Activated T-helper 9 cell treated with anti-CD3 and anti-CD28 coated beads, Interleukin-2, amount 50 U/mL, for 16 hours (primary cell): ENCODE measurements at regions not wholly inside any gene's neighbourhood (a gene's known extent, or its start where the extent isn't known, plus 50 kb on each side); places are given as distances from the start of the nearest gene placed in this dataset.
"Not testable (repeated sequence)": the region's sequence is repeated elsewhere in the genome, so short reads cannot be mapped to it uniquely, and the experiment has no call there.

ENCODE experiments used
- DNase-seq: peaks from one replicate; pipeline ENCODE4 v3.0.0-alpha.2; 2020; ENCODE audit warnings: low read depth

- DNase-seq, result no peak
These were observed 116.0 kb downstream of the BUB3 start for GRCh38 chr10:123270221-123270620.

GRCh38 chr10:123270806-123271205, 116.6 kb downstream of the BUB3 start:
- no peak for DNase-seq

GRCh38 chr10:123272171-123272570, 118.0 kb downstream of the BUB3 start:
- DNase-seq, result no peak

- no peak for DNase-seq
These were observed 120.3 kb downstream of the BUB3 start for GRCh38 chr10:123274306-123275135.

GRCh38 chr10:123275136-123275564, 120.9 kb downstream of the BUB3 start:
- DNase-seq, result no peak

- no peak for DNase-seq
These were observed 124.2 kb downstream of the BUB3 start for GRCh38 chr10:123278445-123278844.

GRCh38 chr10:123283371-123283770, 129.2 kb downstream of the BUB3 start:
- DNase-seq, result not testable (repeated sequence)

GRCh38 chr10:123284022-123284421, 129.8 kb downstream of the BUB3 start:
- no peak for DNase-seq

GRCh38 chr10:123287594-123288247, 133.5 kb downstream of the BUB3 start:
- no peak for DNase-seq

GRCh38 chr10:123289432-123289831, 135.2 kb downstream of the BUB3 start:
- DNase-seq, result no peak

GRCh38 chr10:123294109-123294508, 139.9 kb downstream of the BUB3 start:
- DNase-seq, result no peak

- DNase-seq, result no peak
These were observed 140.7 kb downstream of the BUB3 start for GRCh38 chr10:123294886-123295285.

- DNase-seq, result no peak
These were observed 141.4 kb downstream of the BUB3 start for GRCh38 chr10:123295644-123296043.

GRCh38 chr10:123297175-123297574, 143.0 kb downstream of the BUB3 start:
- DNase-seq, result no peak

GRCh38 chr10:123298583-123298982, 144.4 kb downstream of the BUB3 start:
- DNase-seq, result no peak

- no peak for DNase-seq
These were observed 145.4 kb downstream of the BUB3 start for GRCh38 chr10:123299598-123299997.

- no peak for DNase-seq
These were observed 147.1 kb downstream of the BUB3 start for GRCh38 chr10:123301077-123301857.

- DNase-seq, result no peak
These were observed 149.6 kb downstream of the BUB3 start for GRCh38 chr10:123303581-123304337.

- no peak for DNase-seq
These were observed 151.5 kb downstream of the BUB3 start for GRCh38 chr10:123305671-123306070.

- DNase-seq, result no peak
These were observed 152.1 kb downstream of the BUB3 start for GRCh38 chr10:123306290-123306689.

GRCh38 chr10:123309731-123310130, 155.5 kb downstream of the BUB3 start:
- DNase-seq, result no peak

- no peak for DNase-seq
These were observed 162.6 kb downstream of the BUB3 start for GRCh38 chr10:123316776-123317175.
